Activated naive CD4-positive, alpha-beta T cell treated with anti-CD3 and anti-CD28 coated beads, Interleukin-2, amount 10 ng/mL, durations not matched to agents 7 days and 5 days (primary cell): ENCODE measurements at regions not wholly inside any gene's neighbourhood (a gene's known extent, or its start where the extent isn't known, plus 50 kb on each side); places are given as distances from the start of the nearest gene placed in this dataset.
"Not testable (repeated sequence)": the region's sequence is repeated elsewhere in the genome, so short reads cannot be mapped to it uniquely, and the experiment has no call there.

ENCODE experiments used
- CTCF ChIA-PET: fragments of 350-600 bp; sonication (Branson Sonifier 250); formaldehyde crosslinking; loops from one replicate; lab custom pipeline; 2021; ENCODE audit warnings: antibody characterized with exemption; lab: Charles Lee
- DNase-seq: peaks from one replicate; pipeline ENCODE4 v3.0.0-alpha.2; 2020
- H3K27ac Mint-ChIP-seq: one replicate; pipeline ENCODE4 v1.8.0; 2021; ENCODE audit warnings: mild to moderate bottlenecking, moderate library complexity, mixed read lengths
- H3K27me3 Mint-ChIP-seq: one replicate; pipeline ENCODE4 v1.8.0; 2021; ENCODE audit warnings: mild to moderate bottlenecking, mixed read lengths
- H3K36me3 Mint-ChIP-seq: one replicate; pipeline ENCODE4 v1.8.0; 2021; ENCODE audit warnings: mixed read lengths
- H3K4me1 Mint-ChIP-seq: one replicate; pipeline ENCODE4 v1.8.0; 2021; ENCODE audit warnings: mixed read lengths
- H3K4me3 Mint-ChIP-seq: one replicate; pipeline ENCODE4 v1.8.0; 2021; ENCODE audit warnings: mild to moderate bottlenecking, moderate library complexity, mixed read lengths
- H3K9me3 Mint-ChIP-seq: one replicate; pipeline ENCODE4 v1.8.0; 2021; ENCODE audit warnings: mixed read lengths

- CTCF ChIA-PET = no interaction called here
- Mint-ChIP-seq H3K27ac (no peak overlapping the region), H3K4me1 (no peaks in the 10 kb centered on the region), H3K9me3 (no peaks in the 10 kb centered on the region), H3K4me3 (no peak overlapping the region), H3K27me3 (peaks cover under 1% of the 10 kb centered on the region), H3K36me3 (no peaks in the 10 kb centered on the region)
- DNase-seq = no peak
These were observed 448.1 kb upstream of the PODXL start for GRCh38 chr7:132004529-132004928.

DNA sequence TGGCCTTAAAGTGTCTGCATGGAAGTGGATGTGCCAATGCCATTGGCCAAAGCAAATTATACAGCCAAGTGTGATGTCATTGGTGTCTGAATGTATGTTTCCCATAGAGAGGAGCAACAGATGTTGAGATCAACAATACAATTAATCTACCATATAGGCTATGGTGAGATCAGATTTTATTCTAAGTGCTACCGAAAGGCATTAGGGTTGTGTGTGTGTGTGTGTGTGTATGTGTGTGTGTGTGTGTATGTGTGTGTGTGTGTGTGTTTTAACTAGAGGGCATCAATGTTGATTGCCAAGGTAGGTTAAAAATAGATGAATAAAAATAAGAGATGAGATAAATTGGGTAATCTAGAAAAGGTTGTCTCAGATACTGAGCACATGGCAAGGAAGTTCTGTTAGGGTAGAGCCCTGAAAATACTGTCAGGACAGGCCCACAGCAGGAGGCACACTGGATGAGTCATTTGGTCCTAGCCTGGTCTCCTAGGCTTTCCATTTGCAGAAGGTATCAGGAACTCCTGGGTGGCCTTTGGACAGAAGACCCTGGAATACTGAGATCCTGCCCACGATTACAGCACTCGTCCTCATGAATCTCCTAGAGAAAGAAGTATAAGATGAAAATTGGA is 446.0 kb upstream of the PODXL start:
- Mint-ChIP-seq H3K27me3 (no peaks in the 10 kb centered on the region), H3K4me1 (no peaks in the 10 kb centered on the region), H3K27ac (no peak overlapping the region), H3K9me3 (no peaks in the 10 kb centered on the region), H3K4me3 (no peak overlapping the region), H3K36me3 (no peaks in the 10 kb centered on the region)
- DNase-seq = no peak
- CTCF ChIA-PET = no interaction called here

- no peaks in the 10 kb centered on the region for H3K4me1 Mint-ChIP-seq
- CTCF ChIA-PET = no interaction called here
- no peaks in the 10 kb centered on the region for H3K9me3 Mint-ChIP-seq
- DNase-seq = no peak
- H3K27me3 Mint-ChIP-seq = no peaks in the 10 kb centered on the region
- H3K4me3 Mint-ChIP-seq = no peak overlapping the region
- no peak overlapping the region for H3K27ac Mint-ChIP-seq
- no peaks in the 10 kb centered on the region for H3K36me3 Mint-ChIP-seq
These were observed 444.7 kb upstream of the PODXL start for GRCh38 chr7:132001146-132001545.

GRCh38 chr7:131999193-131999592 is 442.8 kb upstream of the PODXL start:
- H3K36me3 Mint-ChIP-seq = no peaks in the 10 kb centered on the region
- no peak overlapping the region for H3K4me3 Mint-ChIP-seq
- H3K27me3 Mint-ChIP-seq = no peaks in the 10 kb centered on the region
- no peak for DNase-seq
- H3K4me1 Mint-ChIP-seq = no peaks in the 10 kb centered on the region
- H3K9me3 Mint-ChIP-seq = no peaks in the 10 kb centered on the region
- CTCF ChIA-PET = no interaction called here
- H3K27ac Mint-ChIP-seq = no peak overlapping the region

DNA sequence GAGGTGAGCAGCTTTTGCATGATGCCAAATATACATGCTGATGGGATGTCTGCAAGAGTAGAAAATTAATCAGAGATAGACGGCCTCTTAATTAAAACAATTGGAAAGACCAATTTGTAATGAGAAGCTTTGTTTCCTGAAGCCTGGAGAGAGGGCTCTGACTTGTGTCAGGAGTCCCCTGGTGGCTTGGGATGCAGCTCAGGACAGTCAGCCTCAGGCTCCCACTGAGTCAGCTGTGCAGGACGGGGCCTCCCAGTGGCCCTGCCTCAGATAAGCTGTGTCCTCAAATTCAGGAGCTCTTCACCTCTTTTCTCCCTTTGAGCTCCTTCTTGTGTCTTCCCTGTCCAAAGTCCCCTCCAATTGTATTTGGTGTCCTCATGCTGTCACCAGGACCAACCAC is 438.9 kb upstream of the PODXL start:
- Mint-ChIP-seq H3K4me1 (no peaks in the 10 kb centered on the region), H3K36me3 (no peaks in the 10 kb centered on the region), H3K4me3 (no peak overlapping the region), H3K27me3 (no peaks in the 10 kb centered on the region), H3K27ac (no peak overlapping the region), H3K9me3 (no peaks in the 10 kb centered on the region)
- no peak for DNase-seq
- CTCF ChIA-PET = no interaction called here

DNA sequence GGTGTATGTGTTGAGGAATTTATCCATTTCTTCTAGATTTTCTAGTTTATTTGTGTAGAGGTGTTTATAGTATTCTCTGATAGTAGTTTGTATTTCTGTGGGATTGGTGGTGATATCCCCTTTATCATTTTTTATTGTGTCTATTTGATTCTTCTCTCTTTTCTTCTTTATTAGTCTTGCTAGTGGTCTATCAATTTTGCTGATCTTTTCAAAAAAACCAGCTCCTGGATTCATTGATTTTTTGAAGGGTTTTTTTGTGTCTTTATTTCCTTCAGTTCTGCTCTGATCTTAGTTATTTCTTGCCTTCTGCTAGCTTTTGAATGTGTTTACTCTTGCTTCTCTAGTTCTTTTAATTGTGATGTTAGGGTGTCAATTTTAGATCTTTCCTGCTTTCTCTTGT is 424.6 kb upstream of the PODXL start:
- H3K27me3 Mint-ChIP-seq, H3K4me1 Mint-ChIP-seq, H3K27ac Mint-ChIP-seq, DNase-seq, H3K36me3 Mint-ChIP-seq, H3K9me3 Mint-ChIP-seq, H3K4me3 Mint-ChIP-seq, CTCF ChIA-PET: not testable (repeated sequence)

DNA sequence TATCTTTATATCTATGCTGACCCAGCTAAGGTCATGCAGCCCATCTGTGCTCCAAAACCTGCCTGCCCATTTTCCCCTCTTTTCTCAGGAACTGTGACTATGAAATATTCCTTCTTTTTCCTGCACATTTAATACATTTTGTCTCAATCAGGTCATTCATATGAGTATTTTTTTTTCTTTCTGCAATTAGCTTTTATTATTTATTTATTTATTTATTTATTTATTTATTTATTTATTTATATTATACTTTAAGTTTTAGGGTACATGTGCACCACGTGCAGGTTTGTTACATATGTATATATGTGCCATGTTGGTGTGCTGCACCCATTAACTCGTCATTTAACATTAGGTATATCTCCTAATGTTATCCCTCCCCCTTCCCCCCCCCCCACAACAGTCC is 421.7 kb upstream of the PODXL start:
- CTCF ChIA-PET, H3K4me1 Mint-ChIP-seq, H3K27me3 Mint-ChIP-seq, DNase-seq, H3K9me3 Mint-ChIP-seq, H3K4me3 Mint-ChIP-seq, H3K27ac Mint-ChIP-seq, H3K36me3 Mint-ChIP-seq: not testable (repeated sequence)

DNA sequence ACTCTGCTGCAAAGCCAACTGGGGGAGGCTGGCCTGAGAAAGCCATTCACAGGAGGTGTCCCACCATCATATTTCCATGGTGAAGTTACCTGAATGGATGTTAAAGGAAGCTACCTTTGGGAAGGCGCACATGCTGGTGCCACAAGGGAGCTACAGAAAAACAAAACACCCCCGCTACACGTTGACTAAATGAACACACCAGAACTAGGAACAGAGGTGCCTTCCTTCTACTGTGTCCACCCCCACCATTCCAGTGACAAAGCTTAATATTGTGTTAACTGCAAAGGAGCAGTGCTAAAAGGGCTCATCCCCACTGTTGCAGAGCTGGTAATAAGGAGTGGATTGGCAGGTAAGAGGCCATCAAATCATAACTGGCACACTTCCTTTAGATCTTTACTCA is 420.0 kb upstream of the PODXL start:
- Mint-ChIP-seq H3K9me3 (no peaks in the 10 kb centered on the region), H3K4me3 (no peak overlapping the region), H3K4me1 (no peaks in the 10 kb centered on the region), H3K27me3 (no peaks in the 10 kb centered on the region), H3K36me3 (no peaks in the 10 kb centered on the region), H3K27ac (no peak overlapping the region)
- no peak for DNase-seq
- CTCF ChIA-PET = no interaction called here

GRCh38 chr7:131974671-131975070 is 418.2 kb upstream of the PODXL start:
- H3K4me1 Mint-ChIP-seq = no peaks in the 10 kb centered on the region

DNA sequence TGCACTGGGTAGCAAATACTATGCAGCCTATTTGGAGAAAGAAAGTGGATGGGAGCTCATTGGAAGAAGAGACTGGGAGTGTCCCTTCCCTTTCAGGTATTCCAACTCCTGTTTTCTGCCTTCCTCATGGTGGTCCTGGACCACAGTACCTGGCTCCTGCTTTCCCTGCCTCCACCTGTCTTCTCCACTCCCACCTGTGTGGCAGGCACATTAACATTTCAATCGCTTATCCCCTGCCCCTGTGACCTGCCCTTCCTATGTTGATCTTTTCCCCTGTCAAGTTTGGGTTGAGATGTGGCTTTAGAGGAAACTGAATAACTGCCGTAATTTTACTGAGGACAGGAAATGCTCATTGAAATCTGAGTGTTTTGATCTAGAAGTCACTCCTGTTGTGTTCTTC is 415.8 kb upstream of the PODXL start:
- Mint-ChIP-seq H3K4me1 (no peaks in the 10 kb centered on the region), H3K4me3 (no peak overlapping the region), H3K36me3 (no peaks in the 10 kb centered on the region), H3K9me3 (no peaks in the 10 kb centered on the region), H3K27ac (no peak overlapping the region), H3K27me3 (peaks cover 5% of the 10 kb centered on the region)
- CTCF ChIA-PET = no interaction called here
- DNase-seq = no peak

More at GRCh38 chr7:131974671-131975070, 418.2 kb upstream of the PODXL start:
- Mint-ChIP-seq H3K27me3 (no peaks in the 10 kb centered on the region), H3K9me3 (no peaks in the 10 kb centered on the region), H3K36me3 (no peaks in the 10 kb centered on the region), H3K27ac (no peak overlapping the region), H3K4me3 (no peak overlapping the region)
- no peak for DNase-seq
- CTCF ChIA-PET = no interaction called here

GRCh38 chr7:131970602-131971001 is 414.2 kb upstream of the PODXL start:
- H3K4me3 Mint-ChIP-seq = no peak overlapping the region
- no peak for DNase-seq
- H3K27ac Mint-ChIP-seq = no peak overlapping the region
- peaks cover 5% of the 10 kb centered on the region for H3K27me3 Mint-ChIP-seq
- H3K4me1 Mint-ChIP-seq = no peaks in the 10 kb centered on the region
- H3K36me3 Mint-ChIP-seq = no peaks in the 10 kb centered on the region
- no peaks in the 10 kb centered on the region for H3K9me3 Mint-ChIP-seq
- CTCF ChIA-PET = no interaction called here

DNA sequence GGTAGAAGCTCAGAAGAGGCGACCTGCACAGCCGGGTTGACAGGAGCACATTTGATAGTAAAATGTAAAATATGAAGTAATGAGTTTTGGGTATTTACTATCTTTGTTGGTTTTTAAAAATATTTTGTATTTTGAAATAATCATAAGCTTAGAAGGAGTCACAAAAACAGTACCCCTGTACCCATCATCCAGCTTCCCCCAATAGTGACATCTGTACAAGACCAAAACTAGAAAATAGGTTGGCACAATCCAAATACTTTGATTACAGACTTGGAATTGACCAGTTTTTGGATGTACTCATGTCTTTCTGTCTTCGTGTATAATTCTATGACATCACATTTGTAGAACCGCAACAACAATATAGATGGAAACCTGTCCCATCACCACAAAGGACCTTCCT is 413.1 kb upstream of the PODXL start:
- no peaks in the 10 kb centered on the region for H3K4me1 Mint-ChIP-seq
- no peak overlapping the region for H3K27ac Mint-ChIP-seq
- no peaks in the 10 kb centered on the region for H3K36me3 Mint-ChIP-seq
- no peak overlapping the region for H3K4me3 Mint-ChIP-seq
- CTCF ChIA-PET = interaction anchor here (0.6 kb wide), 2 partner anchors 77 to 582 kb away, joined by 3 read pairs; no protein-coding TSS in a partner anchor
- H3K9me3 Mint-ChIP-seq = no peaks in the 10 kb centered on the region
- H3K27me3 Mint-ChIP-seq = peaks cover 5% of the 10 kb centered on the region
- DNase-seq = no peak

GRCh38 chr7:131967216-131967730 is 410.8 kb upstream of the PODXL start:
- Mint-ChIP-seq H3K36me3 (no peaks in the 10 kb centered on the region), H3K27me3 (peaks cover 5% of the 10 kb centered on the region), H3K9me3 (no peaks in the 10 kb centered on the region), H3K27ac (no peak overlapping the region), H3K4me3 (no peak overlapping the region), H3K4me1 (no peaks in the 10 kb centered on the region)
- DNase-seq = no peak
- CTCF ChIA-PET = no interaction called here

DNA sequence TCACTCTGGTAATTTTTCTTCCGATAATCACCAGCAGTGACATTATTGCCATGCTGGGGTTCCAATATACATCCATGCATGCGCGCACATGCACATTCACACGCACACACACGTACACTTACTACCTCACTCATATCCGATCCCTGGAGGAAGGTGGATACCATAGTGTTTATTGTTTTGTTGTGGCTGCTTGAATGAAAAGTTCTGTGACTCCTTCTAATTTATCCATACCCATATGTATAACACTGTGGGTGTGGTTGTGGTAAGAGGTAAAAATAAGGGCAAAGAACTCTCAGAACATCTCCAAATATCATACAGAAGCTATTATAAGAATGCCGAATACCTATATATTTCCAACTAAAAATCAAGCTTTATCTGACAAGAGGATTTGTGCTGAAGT is 407.8 kb upstream of the PODXL start:
- H3K36me3 Mint-ChIP-seq = no peaks in the 10 kb centered on the region
- H3K27me3 Mint-ChIP-seq = peaks cover 5% of the 10 kb centered on the region
- CTCF ChIA-PET = interaction anchor here (0.8 kb wide), 1 partner anchor 17 kb away, joined by 3 read pairs; no protein-coding TSS in a partner anchor
- H3K4me1 Mint-ChIP-seq = no peaks in the 10 kb centered on the region
- H3K4me3 Mint-ChIP-seq = no peak overlapping the region
- no peaks in the 10 kb centered on the region for H3K9me3 Mint-ChIP-seq
- DNase-seq = no peak
- no peak overlapping the region for H3K27ac Mint-ChIP-seq

GRCh38 chr7:131961054-131961680 is 404.7 kb upstream of the PODXL start:
- H3K4me1 Mint-ChIP-seq = no peaks in the 10 kb centered on the region
- CTCF ChIA-PET = no interaction called here
- no peaks in the 10 kb centered on the region for H3K9me3 Mint-ChIP-seq
- no peaks in the 10 kb centered on the region for H3K36me3 Mint-ChIP-seq
- no peak overlapping the region for H3K27ac Mint-ChIP-seq
- DNase-seq = no peak
- H3K4me3 Mint-ChIP-seq = no peak overlapping the region
- no peaks in the 10 kb centered on the region for H3K27me3 Mint-ChIP-seq
